ENCODE measurements at regions not wholly inside any gene's neighbourhood (a gene's known extent, or its start where the extent isn't known, plus 50 kb on each side); places are given as distances from the start of the nearest gene placed in this dataset.

GRCh38 chr2:176388861-176389260, 119.6 kb downstream of the MTX2 start:
- DNase-seq: no peak

DNA sequence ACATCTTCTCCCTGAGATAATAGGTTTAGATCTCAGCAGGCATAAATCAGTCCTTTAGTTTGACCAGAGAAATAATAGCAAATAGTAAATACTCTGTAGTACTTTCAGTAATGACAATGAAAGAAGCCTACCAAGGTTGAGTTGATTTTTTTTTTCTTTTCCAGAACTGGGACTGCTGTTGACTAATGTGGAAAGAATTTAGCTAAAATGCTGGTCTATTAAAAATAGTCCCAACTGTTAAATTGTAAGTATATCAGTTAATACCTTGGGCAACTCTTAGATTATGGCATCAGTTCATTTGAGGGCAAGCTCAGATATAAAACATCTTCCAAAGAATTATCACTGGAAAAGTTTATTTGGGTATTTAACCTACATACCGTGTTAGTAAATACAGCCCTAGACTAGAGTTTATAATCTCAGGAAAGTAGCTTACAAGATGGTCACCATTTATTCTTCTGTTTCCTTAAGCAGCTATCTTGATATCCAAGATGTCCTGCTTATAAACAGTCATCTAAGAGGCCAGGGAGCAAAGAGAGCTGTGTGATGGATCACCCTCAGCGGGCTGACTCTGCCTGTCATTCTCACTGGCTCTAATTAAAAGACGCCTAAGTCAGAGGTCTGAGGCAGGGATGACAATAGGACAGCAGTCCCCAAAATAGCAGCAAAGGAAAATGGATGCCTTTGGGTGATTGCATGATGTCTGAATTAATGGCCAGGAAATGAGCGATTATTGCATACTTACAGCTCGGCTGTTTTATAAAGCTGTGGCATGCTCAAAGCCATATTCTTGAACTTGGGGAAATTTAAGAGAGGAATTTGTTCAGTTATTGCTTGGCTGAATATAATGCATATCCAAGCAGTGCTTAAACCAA, 121.3 kb downstream of the MTX2 start:
- no peak for DNase-seq

- no peak for DNase-seq
Measured at GRCh38 chr2:176391148-176391419, 121.8 kb downstream of the MTX2 start.

- no peak for DNase-seq
Measured at GRCh38 chr2:176392249-176392648, 123.0 kb downstream of the MTX2 start.

GRCh38 chr2:176392744-176393414, 123.6 kb downstream of the MTX2 start:
- no peak for DNase-seq

GRCh38 chr2:176395273-176395854, 126.1 kb downstream of the MTX2 start:
- DNase-seq: no peak

- DNase-seq: no peak
Measured at GRCh38 chr2:176398243-176399073, 129.2 kb downstream of the MTX2 start.

GRCh38 chr2:176399074-176399598, 129.9 kb downstream of the MTX2 start:
- no peak for DNase-seq

DNA sequence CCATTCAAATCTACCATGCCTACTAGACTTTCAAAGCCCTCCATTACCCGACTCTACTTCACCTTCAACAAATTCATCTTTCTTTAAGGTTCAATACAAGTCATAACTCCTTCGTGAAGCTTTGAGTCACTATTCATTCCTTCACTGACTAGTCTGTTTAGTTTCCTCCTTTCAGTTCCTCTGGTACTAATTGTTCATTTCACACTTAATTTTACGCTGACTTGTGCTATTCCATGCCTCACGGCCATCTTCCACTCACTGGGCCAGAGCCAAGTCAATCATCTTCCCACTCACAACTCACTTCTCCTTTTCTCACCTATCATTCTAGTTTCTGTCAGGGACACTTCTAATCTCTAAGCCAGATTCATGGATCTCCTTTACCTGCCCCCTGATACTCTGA, 136.2 kb downstream of the MTX2 start:
- no peak for DNase-seq

DNA sequence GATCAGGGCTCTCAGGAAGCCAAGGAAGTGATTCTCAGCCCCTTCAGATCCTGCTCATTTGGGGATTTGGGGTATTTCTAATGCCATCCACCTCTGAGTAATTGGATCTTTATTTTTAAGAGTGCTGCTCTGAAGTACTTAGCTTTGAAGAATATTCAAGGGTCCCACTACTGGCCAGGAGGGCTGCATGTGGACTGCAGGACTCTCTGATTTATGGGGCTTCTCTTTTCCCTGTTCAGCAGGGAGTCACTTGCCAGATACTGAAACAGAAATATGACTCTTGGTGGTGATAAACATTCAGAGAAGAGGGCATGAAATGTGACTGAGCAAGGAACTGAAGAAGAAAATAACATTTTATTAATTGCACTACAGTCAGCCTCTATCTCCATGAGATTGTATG, 138.5 kb downstream of the MTX2 start:
- DNase-seq: no peak

DNA sequence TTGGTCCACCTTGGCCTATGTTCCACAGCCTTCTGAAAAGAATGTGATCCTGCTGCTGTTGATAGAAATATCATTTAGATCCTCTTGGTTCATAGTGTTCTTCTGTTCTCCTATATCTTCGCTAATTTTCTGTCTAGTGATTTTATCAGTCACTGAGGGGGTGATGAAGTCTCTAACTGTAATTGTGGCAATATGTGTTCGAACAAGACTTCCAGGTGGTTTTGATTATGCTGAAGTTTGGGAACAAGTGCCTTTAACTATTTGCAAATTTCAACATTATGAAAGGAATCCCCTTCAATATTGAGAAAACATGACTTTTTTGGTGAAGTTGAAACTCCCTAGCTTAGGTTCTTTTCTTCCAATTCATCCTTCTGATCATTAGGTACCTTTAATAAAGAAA, 140.4 kb downstream of the MTX2 start:
- DNase-seq: no peak

DNA sequence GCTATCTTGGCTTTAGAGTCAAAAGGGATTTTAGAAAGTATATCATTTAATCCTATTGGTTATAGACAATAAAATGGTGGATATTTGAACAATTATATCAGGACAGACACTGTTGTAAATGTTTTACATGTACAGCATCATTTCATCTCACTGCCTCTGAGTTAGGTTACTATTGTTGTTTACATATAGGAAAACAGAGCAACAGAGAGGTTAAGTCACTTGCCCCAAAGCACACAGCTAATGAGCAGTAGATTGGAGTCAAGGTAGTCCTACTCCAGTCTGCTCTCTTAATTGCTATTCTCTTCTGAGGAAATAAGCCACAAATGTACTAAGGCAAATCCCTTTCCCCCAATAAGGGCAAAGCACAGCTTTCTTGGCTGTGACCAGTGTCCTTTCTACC, 142.9 kb downstream of the MTX2 start:
- no peak for DNase-seq

DNA sequence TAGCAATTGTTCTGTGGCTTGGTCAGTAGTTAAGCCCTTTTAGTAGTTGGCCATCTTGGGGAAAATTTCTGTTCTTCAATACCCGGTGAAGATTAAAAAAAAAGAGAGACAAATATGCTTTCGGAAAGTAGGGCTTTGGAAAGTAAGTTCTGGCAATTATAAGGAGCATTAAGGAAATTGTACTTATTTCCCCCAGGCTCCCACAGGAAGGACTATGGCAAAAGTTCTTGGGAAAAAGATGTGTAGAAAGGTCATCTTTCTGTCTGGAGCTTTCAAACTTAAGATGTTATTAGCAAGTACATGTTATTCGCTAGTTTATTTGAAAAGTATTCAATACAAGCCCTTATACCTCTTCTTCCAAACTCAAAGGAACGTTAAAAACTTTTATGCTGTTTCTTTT, 144.5 kb downstream of the MTX2 start:
- no peak for DNase-seq

DNA sequence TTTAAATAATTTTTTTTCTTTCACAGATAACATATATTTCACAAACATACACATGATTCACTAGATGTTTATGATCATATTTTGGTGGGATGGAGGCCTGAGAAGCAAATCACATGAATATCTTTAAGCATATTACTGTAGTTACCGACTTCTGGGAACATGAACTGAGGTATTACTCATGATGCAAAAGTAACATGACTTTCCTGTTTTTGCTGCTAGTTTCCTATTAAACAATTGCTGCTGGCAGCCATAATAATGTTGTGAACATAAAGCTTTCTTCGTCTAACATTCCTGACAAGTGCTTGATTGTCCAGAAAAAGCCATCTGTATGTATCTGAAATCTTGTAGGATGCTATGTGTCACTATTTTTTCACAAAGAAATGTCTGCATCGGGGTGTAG, 145.4 kb downstream of the MTX2 start:
- DNase-seq: no peak

- DNase-seq: no peak
Measured at GRCh38 chr2:176415174-176415895, 146.1 kb downstream of the MTX2 start.

GRCh38 chr2:176415937-176416499, 146.8 kb downstream of the MTX2 start:
- DNase-seq: no peak

GRCh38 chr2:176418768-176419167, 149.5 kb downstream of the MTX2 start:
- no peak for DNase-seq

- no peak for DNase-seq
Measured at GRCh38 chr2:176419591-176420071, 150.4 kb downstream of the MTX2 start.

GRCh38 chr2:176421297-176422050, 152.2 kb downstream of the MTX2 start:
- DNase-seq: no peak

DNA sequence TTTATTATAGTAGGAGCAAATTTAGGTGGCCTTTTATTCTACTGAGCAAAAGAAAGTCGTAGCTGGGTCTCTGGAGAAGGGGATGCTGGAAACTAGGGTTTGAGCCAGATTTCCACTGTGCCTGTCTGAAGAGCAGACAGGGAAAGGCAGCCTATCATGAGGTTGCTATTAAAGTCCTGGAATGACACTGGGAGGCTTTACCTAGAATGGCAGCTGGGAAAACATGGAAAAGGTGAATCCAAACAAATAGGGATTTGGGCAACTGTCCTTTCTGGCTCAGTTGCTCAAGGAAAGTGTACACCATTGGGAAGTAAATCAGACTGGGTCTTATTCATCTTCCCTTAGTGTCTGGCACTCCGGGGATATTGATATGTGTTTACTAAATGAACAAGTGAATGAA, 154.6 kb downstream of the MTX2 start:
- no peak for DNase-seq

DNA sequence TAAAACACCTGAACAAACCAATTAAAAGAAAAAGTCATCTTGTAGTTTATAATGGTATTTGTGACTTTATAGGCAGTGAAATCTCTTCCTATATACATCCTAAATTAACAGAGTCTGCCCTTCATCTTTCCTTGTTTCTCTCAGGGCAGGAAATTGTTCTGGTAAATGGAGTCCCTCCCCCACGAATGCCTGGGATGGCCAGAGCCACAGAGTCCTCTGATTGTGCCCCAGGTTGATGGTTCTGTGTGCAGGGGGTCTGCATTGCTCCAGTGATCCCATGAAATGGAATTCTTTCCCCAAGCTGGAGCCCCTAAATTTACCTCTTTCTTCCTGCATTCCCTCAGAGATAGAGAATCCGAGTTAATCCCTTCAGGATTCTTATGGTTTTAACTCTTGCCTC, 155.5 kb downstream of the MTX2 start:
- no peak for DNase-seq

Data from CD4-positive, alpha-beta T cell treated with Interleukin-15 for 1 hour (primary cell).